ENCODE measurements at regions not wholly inside any gene's neighbourhood (a gene's known extent, or its start where the extent isn't known, plus 50 kb on each side); places are given as distances from the start of the nearest gene placed in this dataset.

- FAIRE-seq (no peak), DNase-seq (ENCODE audit: low read depth, low spot score) (no peak)
- H3K9ac ChIP-seq (ENCODE audit: control insufficient read depth, extremely low read depth, insufficient read depth, low read length), result no peak overlapping the region
- no peak overlapping the region for H2AFZ ChIP-seq (ENCODE audit: control insufficient read depth, low read length)
- H3K9me1 ChIP-seq (ENCODE audit: control insufficient read depth, extremely low read depth, insufficient read depth, low read length), result no peaks in the 10 kb centered on the region
- no peak overlapping the region for H3K27ac ChIP-seq (ENCODE audit: control insufficient read depth, insufficient read depth, low read length)
- no peak overlapping the region for H3K4me2 ChIP-seq (ENCODE audit: control insufficient read depth, extremely low read depth, insufficient read depth, low read depth, low read length)
- no peaks in the 10 kb centered on the region for H4K20me1 ChIP-seq (ENCODE audit: control insufficient read depth, extremely low read depth, insufficient read depth, low read length)
- TF ChIP-seq CTCF (optimal IDR thresholded peaks at IDR 0.05 in 1 of 3, IDR thresholded peaks at IDR 0.05 in 1 of 3, conservative IDR thresholded peaks at IDR 0.05 in 1 of 3; ENCODE audit: extremely low read depth in 1 of 3, insufficient read depth in 2 of 3, low read length in 3 of 3), result no peak
- TF ChIP-seq EZH2 (IDR thresholded peaks at IDR 0.05; ENCODE audit: low read length), result no peak
- no peak overlapping the region for H3K4me3 ChIP-seq (ENCODE audit: control insufficient read depth in 2 of 3, extremely low read depth in 1 of 3, insufficient read depth in 2 of 3, low read depth in 1 of 3, low read length in 3 of 3)
- H3K9me3 ChIP-seq (ENCODE audit: control insufficient read depth, low read depth, low read length), result no peaks in the 10 kb centered on the region
- dilution Hi-C loops (cut with MboI; ENCODE audit: extremely low pct_ligation_motif_present, low sequenced_read_pairs), result no loop called here
- H3K36me3 ChIP-seq (ENCODE audit: control insufficient read depth in 2 of 2, extremely low read depth in 1 of 2, insufficient read depth in 2 of 2, low read length in 2 of 2), result no peaks in the 10 kb centered on the region
- no peaks in the 10 kb centered on the region for H3K27me3 ChIP-seq (ENCODE audit: control insufficient read depth, extremely low read depth, insufficient read depth, low read length)
- no peaks in the 10 kb centered on the region for H3K79me2 ChIP-seq (ENCODE audit: control insufficient read depth, insufficient read depth, low read length)
- H3K4me1 ChIP-seq (ENCODE audit: control insufficient read depth, extremely low read depth, insufficient read depth, low read length), result no peaks in the 10 kb centered on the region
Observed at GRCh38 chr9:23380821-23381220, 445.2 kb downstream of the ELAVL2 start.

- Histone ChIP-seq H3K9me3 (ENCODE audit: control insufficient read depth, low read depth, low read length) (no peaks in the 10 kb centered on the region), H3K36me3 (ENCODE audit: control insufficient read depth in 2 of 2, extremely low read depth in 1 of 2, insufficient read depth in 2 of 2, low read length in 2 of 2) (no peaks in the 10 kb centered on the region), H3K27me3 (ENCODE audit: control insufficient read depth, extremely low read depth, insufficient read depth, low read length) (no peaks in the 10 kb centered on the region), H3K9ac (ENCODE audit: control insufficient read depth, extremely low read depth, insufficient read depth, low read length) (no peak overlapping the region), H3K27ac (ENCODE audit: control insufficient read depth, insufficient read depth, low read length) (no peak overlapping the region), H3K4me3 (ENCODE audit: control insufficient read depth in 2 of 3, extremely low read depth in 1 of 3, insufficient read depth in 2 of 3, low read depth in 1 of 3, low read length in 3 of 3) (no peak overlapping the region), H3K79me2 (ENCODE audit: control insufficient read depth, insufficient read depth, low read length) (no peaks in the 10 kb centered on the region), H3K9me1 (ENCODE audit: control insufficient read depth, extremely low read depth, insufficient read depth, low read length) (no peaks in the 10 kb centered on the region), H3K4me1 (ENCODE audit: control insufficient read depth, extremely low read depth, insufficient read depth, low read length) (no peaks in the 10 kb centered on the region), H2AFZ (ENCODE audit: control insufficient read depth, low read length) (no peak overlapping the region), H4K20me1 (ENCODE audit: control insufficient read depth, extremely low read depth, insufficient read depth, low read length) (no peaks in the 10 kb centered on the region), H3K4me2 (ENCODE audit: control insufficient read depth, extremely low read depth, insufficient read depth, low read depth, low read length) (no peak overlapping the region)
- dilution Hi-C loops (cut with MboI; ENCODE audit: extremely low pct_ligation_motif_present, low sequenced_read_pairs), result no loop called here
- TF ChIP-seq CTCF (optimal IDR thresholded peaks at IDR 0.05 in 1 of 3, IDR thresholded peaks at IDR 0.05 in 1 of 3, conservative IDR thresholded peaks at IDR 0.05 in 1 of 3; ENCODE audit: extremely low read depth in 1 of 3, insufficient read depth in 2 of 3, low read length in 3 of 3), result no peak
- no peak for TF ChIP-seq EZH2 (IDR thresholded peaks at IDR 0.05; ENCODE audit: low read length)
- DNase-seq (ENCODE audit: low read depth, low spot score) (no peak), FAIRE-seq (no peak)
Observed at GRCh38 chr9:23382418-23382817, 443.6 kb downstream of the ELAVL2 start.
